ENCODE measurements at regions not wholly inside any gene's neighbourhood (a gene's known extent, or its start where the extent isn't known, plus 50 kb on each side); places are given as distances from the start of the nearest gene placed in this dataset.

DNA sequence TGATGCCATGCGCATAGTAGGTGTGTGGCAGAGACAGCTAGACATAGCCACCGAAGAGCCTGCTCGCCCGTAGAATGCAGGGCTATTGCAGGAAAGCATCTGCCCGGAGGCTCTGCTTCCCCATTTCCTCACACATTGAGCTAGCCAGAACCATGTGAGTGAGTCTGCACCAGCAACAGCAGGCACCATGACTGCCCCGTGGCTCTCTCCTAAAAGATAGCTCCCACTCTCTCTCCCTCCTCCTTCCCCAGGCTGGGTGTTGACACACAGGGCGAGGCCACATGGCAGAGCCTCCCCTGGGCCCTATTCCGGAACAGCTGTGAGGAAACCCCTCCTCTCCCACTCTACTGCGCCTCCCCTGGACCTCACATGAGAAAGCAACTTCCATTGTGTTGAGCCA is 52.3 kb upstream of the ATP12A start:
- Histone ChIP-seq H3K27me3 (ENCODE audit: control insufficient read depth, insufficient read depth, low read length) (no peaks in the 10 kb centered on the region), H2AFZ (ENCODE audit: low read length) (no peak overlapping the region), H3K36me3 (ENCODE audit: control insufficient read depth, insufficient read depth, low read length) (no peaks in the 10 kb centered on the region), H3K79me2 (ENCODE audit: control insufficient read depth, insufficient read depth, low read length) (no peaks in the 10 kb centered on the region), H3K9me3 (ENCODE audit: control insufficient read depth, insufficient read depth, low read depth, low read length) (no peaks in the 10 kb centered on the region), H3K27ac (ENCODE audit: insufficient read depth, low read length) (no peak overlapping the region), H3K9ac (ENCODE audit: insufficient read depth, low read length) (no peak overlapping the region), H3K4me2 (ENCODE audit: extremely low read depth, insufficient read depth, low read length) (no peak overlapping the region), H3K4me3 (replicated peaks in 1 of 4; ENCODE audit: control extremely low read depth in 1 of 4, insufficient read depth in 1 of 4, low read depth in 3 of 4, low read length in 4 of 4) (no peak overlapping the region), H4K20me1 (ENCODE audit: control insufficient read depth, extremely low read depth, insufficient read depth, low read length) (no peaks in the 10 kb centered on the region), H3K4me1 (ENCODE audit: control insufficient read depth, extremely low read depth, insufficient read depth, low read length) (no peaks in the 10 kb centered on the region)
- no peak for DNase-seq (ENCODE audit: low read depth in 2 of 2)
- TF ChIP-seq EZH2 (IDR thresholded peaks at IDR 0.05; ENCODE audit: low read length, missing control alignments), result no peak
- TF ChIP-seq, protein P1, sequence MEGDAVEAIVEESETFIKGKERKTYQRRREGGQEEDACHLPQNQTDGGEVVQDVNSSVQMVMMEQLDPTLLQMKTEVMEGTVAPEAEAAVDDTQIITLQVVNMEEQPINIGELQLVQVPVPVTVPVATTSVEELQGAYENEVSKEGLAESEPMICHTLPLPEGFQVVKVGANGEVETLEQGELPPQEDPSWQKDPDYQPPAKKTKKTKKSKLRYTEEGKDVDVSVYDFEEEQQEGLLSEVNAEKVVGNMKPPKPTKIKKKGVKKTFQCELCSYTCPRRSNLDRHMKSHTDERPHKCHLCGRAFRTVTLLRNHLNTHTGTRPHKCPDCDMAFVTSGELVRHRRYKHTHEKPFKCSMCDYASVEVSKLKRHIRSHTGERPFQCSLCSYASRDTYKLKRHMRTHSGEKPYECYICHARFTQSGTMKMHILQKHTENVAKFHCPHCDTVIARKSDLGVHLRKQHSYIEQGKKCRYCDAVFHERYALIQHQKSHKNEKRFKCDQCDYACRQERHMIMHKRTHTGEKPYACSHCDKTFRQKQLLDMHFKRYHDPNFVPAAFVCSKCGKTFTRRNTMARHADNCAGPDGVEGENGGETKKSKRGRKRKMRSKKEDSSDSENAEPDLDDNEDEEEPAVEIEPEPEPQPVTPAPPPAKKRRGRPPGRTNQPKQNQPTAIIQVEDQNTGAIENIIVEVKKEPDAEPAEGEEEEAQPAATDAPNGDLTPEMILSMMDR (conservative IDR thresholded peaks at IDR 0.05 in 1 of 2, IDR thresholded peaks at IDR 0.05 in 1 of 2; ENCODE audit: low read depth in 1 of 2, low read length in 2 of 2), result no peak

DNA sequence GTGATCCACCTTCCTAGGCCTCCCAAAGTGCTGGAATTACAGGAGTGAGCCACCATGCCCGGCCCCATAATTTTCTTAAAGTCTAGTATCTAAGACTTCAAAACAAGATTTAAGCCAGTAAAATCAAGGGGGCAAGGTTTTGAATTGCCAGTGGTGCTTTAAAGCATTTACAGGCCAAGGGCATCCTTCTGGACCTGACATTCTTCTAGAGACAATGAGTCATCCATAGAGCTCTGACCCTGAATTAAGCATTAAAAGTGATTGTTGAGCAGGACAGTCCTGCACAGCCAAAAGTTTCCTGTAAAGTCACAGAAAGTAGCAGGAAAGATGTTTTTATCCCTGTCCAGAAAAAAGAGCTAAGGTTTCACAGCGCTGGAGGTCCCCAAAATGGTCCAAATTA is 50.9 kb upstream of the ATP12A start:
- peak in 1 of 2 donors; percentile 25 for DNase-seq (ENCODE audit: low read depth in 2 of 2)
- no peaks in the 10 kb centered on the region for H3K9me3 ChIP-seq (ENCODE audit: control insufficient read depth, insufficient read depth, low read depth, low read length)
- H2AFZ ChIP-seq (ENCODE audit: low read length), result no peak overlapping the region
- H3K4me3 ChIP-seq (replicated peaks in 1 of 4; ENCODE audit: control extremely low read depth in 1 of 4, insufficient read depth in 1 of 4, low read depth in 3 of 4, low read length in 4 of 4), result no peak overlapping the region
- H3K36me3 ChIP-seq (ENCODE audit: control insufficient read depth, insufficient read depth, low read length), result no peaks in the 10 kb centered on the region
- no peak overlapping the region for H3K4me2 ChIP-seq (ENCODE audit: extremely low read depth, insufficient read depth, low read length)
- no peak overlapping the region for H3K27ac ChIP-seq (ENCODE audit: insufficient read depth, low read length)
- H3K9ac ChIP-seq (ENCODE audit: insufficient read depth, low read length), result no peak overlapping the region
- no peaks in the 10 kb centered on the region for H3K27me3 ChIP-seq (ENCODE audit: control insufficient read depth, insufficient read depth, low read length)
- H4K20me1 ChIP-seq (ENCODE audit: control insufficient read depth, extremely low read depth, insufficient read depth, low read length), result no peaks in the 10 kb centered on the region
- H3K79me2 ChIP-seq (ENCODE audit: control insufficient read depth, insufficient read depth, low read length), result no peaks in the 10 kb centered on the region
- no peaks in the 10 kb centered on the region for H3K4me1 ChIP-seq (ENCODE audit: control insufficient read depth, extremely low read depth, insufficient read depth, low read length)
- TF ChIP-seq, protein P1 (conservative IDR thresholded peaks at IDR 0.05 in 1 of 2, IDR thresholded peaks at IDR 0.05 in 1 of 2; ENCODE audit: low read depth in 1 of 2, low read length in 2 of 2), result no peak

DNA sequence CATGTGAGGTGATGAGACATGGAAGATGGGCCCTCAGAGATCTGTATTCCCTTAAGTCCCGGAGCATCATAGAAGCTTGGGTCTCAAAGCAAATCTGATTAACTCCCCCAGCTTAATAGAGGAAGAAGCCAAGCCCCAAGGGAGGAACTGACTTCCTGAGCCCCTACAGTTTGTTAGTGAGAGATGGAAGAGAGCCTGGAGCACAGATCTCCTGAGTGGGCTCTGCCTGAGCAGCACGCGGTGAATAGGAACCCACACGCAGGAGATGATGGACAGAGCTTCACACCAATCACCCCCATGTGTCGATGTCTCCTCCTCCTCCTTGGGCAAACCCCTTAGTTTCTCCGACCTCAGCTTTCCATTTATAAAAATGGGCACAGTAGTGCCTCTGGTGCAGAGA is 50.1 kb upstream of the ATP12A start:
- Histone ChIP-seq H3K9ac (ENCODE audit: insufficient read depth, low read length) (no peak overlapping the region), H3K4me3 (replicated peaks in 1 of 4; ENCODE audit: control extremely low read depth in 1 of 4, insufficient read depth in 1 of 4, low read depth in 3 of 4, low read length in 4 of 4) (no peak overlapping the region), H3K4me2 (ENCODE audit: extremely low read depth, insufficient read depth, low read length) (no peak overlapping the region), H3K4me1 (ENCODE audit: control insufficient read depth, extremely low read depth, insufficient read depth, low read length) (no peaks in the 10 kb centered on the region), H2AFZ (ENCODE audit: low read length) (no peak overlapping the region), H3K36me3 (ENCODE audit: control insufficient read depth, insufficient read depth, low read length) (no peaks in the 10 kb centered on the region), H3K27ac (ENCODE audit: insufficient read depth, low read length) (no peak overlapping the region), H3K79me2 (ENCODE audit: control insufficient read depth, insufficient read depth, low read length) (no peaks in the 10 kb centered on the region), H3K9me3 (ENCODE audit: control insufficient read depth, insufficient read depth, low read depth, low read length) (no peaks in the 10 kb centered on the region), H4K20me1 (ENCODE audit: control insufficient read depth, extremely low read depth, insufficient read depth, low read length) (no peaks in the 10 kb centered on the region), H3K27me3 (ENCODE audit: control insufficient read depth, insufficient read depth, low read length) (no peaks in the 10 kb centered on the region)
- TF ChIP-seq EZH2 (IDR thresholded peaks at IDR 0.05; ENCODE audit: low read length, missing control alignments), result no peak
- TF ChIP-seq, protein P1 (conservative IDR thresholded peaks at IDR 0.05 in 1 of 2, IDR thresholded peaks at IDR 0.05 in 1 of 2; ENCODE audit: low read depth in 1 of 2, low read length in 2 of 2), result no peak
- no peak for DNase-seq (ENCODE audit: low read depth in 2 of 2)
